MCF 10A (cell line): ENCODE measurements at regions not wholly inside any gene's neighbourhood (a gene's known extent, or its start where the extent isn't known, plus 50 kb on each side); places are given as distances from the start of the nearest gene placed in this dataset.

ENCODE experiments used
- BruUV-seq: library from RNA; stranded (reverse); fragments of 400-500 nt; replicated peaks from 2 replicates; lab custom pipeline; 2021; lab: Mats Ljungman, UMichigan
- CTCF ChIA-PET: fragments of 300-600 bp; sonication (Branson Sonifier 250); formaldehyde crosslinking; extraction: SDS; loops from one replicate; lab custom pipeline; 2021; ENCODE audit warnings: antibody characterized with exemption, inconsistent platforms; lab: Yijun Ruan, JAX
- POLR2A ChIA-PET: fragments of 300-600, 350-650 bp; sonication (Branson Sonifier 250); formaldehyde crosslinking; extraction: SDS; loops from one replicate; lab custom pipeline; 2020; ENCODE audit warnings: antibody characterized with exemption, inconsistent platforms; lab: Yijun Ruan, JAX
- DNase-seq: peaks from one replicate; pipeline ENCODE4 v3.0.0-alpha.2; 2018; ENCODE audit not compliant: unreplicated experiment
- H3K27ac Mint-ChIP-seq: one replicate; pipeline ENCODE4 v1.8.0; 2022; ENCODE audit warnings: mild to moderate bottlenecking, low read depth, mixed read lengths; ENCODE audit not compliant: unreplicated experiment
- H3K27me3 Mint-ChIP-seq: one replicate; pipeline ENCODE4 v1.8.0; 2022; ENCODE audit warnings: mixed read lengths; ENCODE audit not compliant: insufficient read depth, unreplicated experiment
- H3K36me3 Mint-ChIP-seq: one replicate; pipeline ENCODE4 v1.8.0; 2022; ENCODE audit warnings: mild to moderate bottlenecking, moderate library complexity, mixed read lengths; ENCODE audit not compliant: insufficient read depth, unreplicated experiment
- H3K4me1 Mint-ChIP-seq: one replicate; pipeline ENCODE4 v1.8.0; 2022; ENCODE audit warnings: mixed read lengths; ENCODE audit not compliant: insufficient read depth, unreplicated experiment
- H3K4me3 Mint-ChIP-seq: one replicate; pipeline ENCODE4 v1.8.0; 2022; ENCODE audit warnings: mild to moderate bottlenecking, moderate library complexity, mixed read lengths; ENCODE audit not compliant: unreplicated experiment
- H3K9me3 Mint-ChIP-seq: one replicate; pipeline ENCODE4 v1.8.0; 2022; ENCODE audit warnings: mixed read lengths; ENCODE audit not compliant: unreplicated experiment
- CTCF ChIP-seq: fragments of 200-600 bp; IDR thresholded peaks from one replicate; pipeline ENCODE4 v1.8.0; 2022; ENCODE audit warnings: antibody characterized with exemption, mild to moderate bottlenecking; ENCODE audit not compliant: unreplicated experiment
- intact Hi-C: fragments of 100-400 bp; cut with micrococcal nuclease; formaldehyde crosslinking; loops from 2 replicates; pipeline ENCODE4 v1.14.1; 2022

GRCh38 chr1:94362466-94363058 lies 55.6 kb upstream of the ABCD3 start:
- BruUV-seq: no TSS peak
- H3K36me3 Mint-ChIP-seq: no peaks in the 10 kb centered on the region
- TF ChIP-seq CTCF: no peak
- peak; percentile 5 for DNase-seq
- ChIA-PET POLR2A (no interaction called here), CTCF (interaction anchor here (1.1 kb wide), 1 partner anchor 336 kb away, joined by 3 read pairs; no protein-coding TSS in a partner anchor)
- H3K27ac Mint-ChIP-seq: no peak overlapping the region
- H3K4me1 Mint-ChIP-seq: no peaks in the 10 kb centered on the region
- H3K9me3 Mint-ChIP-seq: peaks cover 16% of the 10 kb centered on the region
- no peak overlapping the region for H3K4me3 Mint-ChIP-seq
- intact Hi-C loops: no loop called here
- peaks cover 11% of the 10 kb centered on the region for H3K27me3 Mint-ChIP-seq

GRCh38 chr1:94358630-94359599 lies 59.3 kb upstream of the ABCD3 start:
- DNase-seq: no peak
- ChIA-PET POLR2A (interaction anchor here (1.4 kb wide), 1 partner anchor 17 kb away, joined by 3 read pairs; no protein-coding TSS in a partner anchor), CTCF (interaction anchor here (0.5 to 0.9 kb wide), 2 partner anchors 23 to 312 kb away, joined by 3 to 6 read pairs; no protein-coding TSS in a partner anchor)
- Mint-ChIP-seq H3K4me3 (no peak overlapping the region), H3K27ac (no peak overlapping the region), H3K4me1 (no peaks in the 10 kb centered on the region), H3K36me3 (no peaks in the 10 kb centered on the region), H3K27me3 (no peaks in the 10 kb centered on the region), H3K9me3 (peaks cover 16% of the 10 kb centered on the region)
- intact Hi-C loops: loop anchor here (5.0 kb wide), 1 partner anchor 108 kb away; no protein-coding TSS in a partner anchor
- TF ChIP-seq CTCF: no peak
- BruUV-seq: no TSS peak

- Mint-ChIP-seq H3K27me3 (no peaks in the 10 kb centered on the region), H3K9me3 (peaks cover 7% of the 10 kb centered on the region), H3K4me3 (no peak overlapping the region), H3K27ac (no peak overlapping the region), H3K36me3 (no peaks in the 10 kb centered on the region), H3K4me1 (no peaks in the 10 kb centered on the region)
- POLR2A ChIA-PET: no interaction called here
- CTCF ChIA-PET: interaction anchor here (0.6 kb wide), 1 partner anchor 24 kb away, joined by 3 read pairs; no protein-coding TSS in a partner anchor
- no peak for DNase-seq
- TF ChIP-seq CTCF: no peak
- no TSS peak for BruUV-seq
- intact Hi-C loops: loop anchor here (5.0 kb wide), 1 partner anchor 110 kb away; no protein-coding TSS in a partner anchor
Measured at GRCh38 chr1:94357661-94358060, 60.5 kb upstream of the ABCD3 start.
